ENCODE measurements at regions not wholly inside any gene's neighbourhood (a gene's known extent, or its start where the extent isn't known, plus 50 kb on each side); places are given as distances from the start of the nearest gene placed in this dataset.

DNA sequence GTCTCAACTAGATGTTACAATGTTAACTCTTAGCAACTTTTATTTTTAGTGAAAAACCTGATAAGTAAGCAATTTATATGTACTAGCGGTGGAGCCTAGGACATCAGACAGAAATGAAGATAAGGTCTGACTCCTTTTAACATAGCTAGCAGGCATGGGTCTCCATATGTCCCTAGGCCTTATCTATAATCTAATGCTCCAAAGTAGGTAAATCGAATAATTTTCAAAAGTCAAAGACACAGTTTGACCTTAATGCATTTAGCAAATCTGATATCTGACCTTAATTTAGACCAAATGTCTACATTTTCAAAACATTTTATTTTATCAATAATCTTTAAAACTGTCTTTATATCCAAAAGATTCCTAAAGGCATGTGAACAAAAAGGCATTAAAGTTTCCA is 305.0 kb upstream of the CCNH start (continued):
- TF ChIP-seq, protein P1, sequence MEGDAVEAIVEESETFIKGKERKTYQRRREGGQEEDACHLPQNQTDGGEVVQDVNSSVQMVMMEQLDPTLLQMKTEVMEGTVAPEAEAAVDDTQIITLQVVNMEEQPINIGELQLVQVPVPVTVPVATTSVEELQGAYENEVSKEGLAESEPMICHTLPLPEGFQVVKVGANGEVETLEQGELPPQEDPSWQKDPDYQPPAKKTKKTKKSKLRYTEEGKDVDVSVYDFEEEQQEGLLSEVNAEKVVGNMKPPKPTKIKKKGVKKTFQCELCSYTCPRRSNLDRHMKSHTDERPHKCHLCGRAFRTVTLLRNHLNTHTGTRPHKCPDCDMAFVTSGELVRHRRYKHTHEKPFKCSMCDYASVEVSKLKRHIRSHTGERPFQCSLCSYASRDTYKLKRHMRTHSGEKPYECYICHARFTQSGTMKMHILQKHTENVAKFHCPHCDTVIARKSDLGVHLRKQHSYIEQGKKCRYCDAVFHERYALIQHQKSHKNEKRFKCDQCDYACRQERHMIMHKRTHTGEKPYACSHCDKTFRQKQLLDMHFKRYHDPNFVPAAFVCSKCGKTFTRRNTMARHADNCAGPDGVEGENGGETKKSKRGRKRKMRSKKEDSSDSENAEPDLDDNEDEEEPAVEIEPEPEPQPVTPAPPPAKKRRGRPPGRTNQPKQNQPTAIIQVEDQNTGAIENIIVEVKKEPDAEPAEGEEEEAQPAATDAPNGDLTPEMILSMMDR (conservative IDR thresholded peaks at IDR 0.05; ENCODE audit: low read depth in 2 of 2): no peak
- TF ChIP-seq NANOG (IDR thresholded peaks at IDR 0.05; ENCODE audit: borderline replicate concordance) (no peak), JUNB (IDR thresholded peaks at IDR 0.05; ENCODE audit: unreplicated experiment) (no peak), STAT1 (IDR thresholded peaks at IDR 0.05; ENCODE audit: unreplicated experiment) (no peak), REST (IDR thresholded peaks at IDR 0.05; ENCODE audit: unreplicated experiment) (no peak), ZNF114 (CRISPR knock-in tag; IDR thresholded peaks at IDR 0.05) (no peak), ZNF331 (CRISPR knock-in tag; IDR thresholded peaks at IDR 0.05; ENCODE audit: low read depth) (no peak)
- TF ChIP-seq, protein P2, sequence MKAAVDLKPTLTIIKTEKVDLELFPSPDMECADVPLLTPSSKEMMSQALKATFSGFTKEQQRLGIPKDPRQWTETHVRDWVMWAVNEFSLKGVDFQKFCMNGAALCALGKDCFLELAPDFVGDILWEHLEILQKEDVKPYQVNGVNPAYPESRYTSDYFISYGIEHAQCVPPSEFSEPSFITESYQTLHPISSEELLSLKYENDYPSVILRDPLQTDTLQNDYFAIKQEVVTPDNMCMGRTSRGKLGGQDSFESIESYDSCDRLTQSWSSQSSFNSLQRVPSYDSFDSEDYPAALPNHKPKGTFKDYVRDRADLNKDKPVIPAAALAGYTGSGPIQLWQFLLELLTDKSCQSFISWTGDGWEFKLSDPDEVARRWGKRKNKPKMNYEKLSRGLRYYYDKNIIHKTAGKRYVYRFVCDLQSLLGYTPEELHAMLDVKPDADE (IDR thresholded peaks at IDR 0.05): no peak

GRCh38 chr5:87705876-87706275 is 293.1 kb upstream of the CCNH start:
- Histone ChIP-seq H3K36me3 (ENCODE audit: insufficient read depth) (no peaks in the 10 kb centered on the region), H4K20me1 (replicated peaks; ENCODE audit: insufficient read depth) (no peaks in the 10 kb centered on the region), H3K9me2 (ENCODE audit: insufficient read depth) (no peaks in the 10 kb centered on the region; the same call in 1 of the 2 replicates), H3K4me3 (no peak overlapping the region), H3F3A (replicated peaks; ENCODE audit: low read depth) (no peaks in the 10 kb centered on the region), H3K4me1 (ENCODE audit: insufficient read depth) (no peaks in the 10 kb centered on the region), H2AFZ (no peak overlapping the region), H3K27ac (ENCODE audit: low read depth) (no peak overlapping the region), H3K4me2 (no peak overlapping the region), H3K79me2 (replicated peaks; ENCODE audit: insufficient read depth) (no peaks in the 10 kb centered on the region), H3K27me3 (ENCODE audit: insufficient read depth) (no peaks in the 10 kb centered on the region)
- no peaks in the 10 kb centered on the region for H3K36me3 Mint-ChIP-seq (ENCODE audit: low read depth)
- no peaks in the 10 kb centered on the region for H3K4me1 Mint-ChIP-seq
- ATAC-seq (no peak), DNase-seq (ENCODE audit: low spot score) (no peak)
- no peak overlapping the region for H3K27ac Mint-ChIP-seq
- TF ChIP-seq JUNB (IDR thresholded peaks at IDR 0.05; ENCODE audit: unreplicated experiment): no peak
- no peak for TF ChIP-seq ZNF331 (CRISPR knock-in tag; IDR thresholded peaks at IDR 0.05; ENCODE audit: low read depth)
- H3K4me3 Mint-ChIP-seq: no peak overlapping the region
- H3K9me3 Mint-ChIP-seq: no peaks in the 10 kb centered on the region
- H3K27me3 Mint-ChIP-seq (ENCODE audit: insufficient read depth, low read depth, poor library complexity): no peaks in the 10 kb centered on the region

Measured in GM23338 (cell line).